ENCODE measurements at regions not wholly inside any gene's neighbourhood (a gene's known extent, or its start where the extent isn't known, plus 50 kb on each side); places are given as distances from the start of the nearest gene placed in this dataset.

DNA sequence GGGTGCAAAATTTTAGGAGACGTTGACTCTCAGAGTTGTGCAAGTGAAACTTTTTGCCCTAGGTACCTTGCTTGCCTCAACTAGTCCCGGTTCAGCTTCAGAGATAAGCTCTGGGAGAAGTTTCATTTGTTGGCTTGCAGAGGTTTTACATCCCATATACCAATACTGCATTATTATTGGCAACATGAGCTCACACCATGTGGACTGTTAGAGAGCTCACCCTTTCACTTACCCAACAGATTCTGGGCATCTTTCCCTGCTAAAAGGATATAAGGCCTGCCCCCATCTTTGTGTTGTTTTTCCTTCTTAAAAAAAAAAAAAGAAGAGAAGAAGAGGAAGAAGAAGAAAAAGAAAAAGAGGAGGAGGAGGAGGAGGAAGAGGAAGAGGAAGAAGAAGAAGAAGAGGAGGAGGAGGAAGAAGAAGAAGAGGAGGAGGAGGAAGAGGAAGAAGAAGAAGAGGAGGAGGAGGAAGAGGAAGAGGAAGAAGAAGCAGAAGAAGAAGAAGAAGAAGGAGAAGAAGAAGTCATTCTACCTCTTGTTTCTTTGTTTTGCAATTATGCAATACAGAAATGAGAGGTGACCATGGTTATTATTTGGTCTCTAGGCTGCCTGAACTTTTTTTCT, 292.6 kb upstream of the IRX3 start:
- DNase-seq (ENCODE audit: low read depth) = no peak

DNA sequence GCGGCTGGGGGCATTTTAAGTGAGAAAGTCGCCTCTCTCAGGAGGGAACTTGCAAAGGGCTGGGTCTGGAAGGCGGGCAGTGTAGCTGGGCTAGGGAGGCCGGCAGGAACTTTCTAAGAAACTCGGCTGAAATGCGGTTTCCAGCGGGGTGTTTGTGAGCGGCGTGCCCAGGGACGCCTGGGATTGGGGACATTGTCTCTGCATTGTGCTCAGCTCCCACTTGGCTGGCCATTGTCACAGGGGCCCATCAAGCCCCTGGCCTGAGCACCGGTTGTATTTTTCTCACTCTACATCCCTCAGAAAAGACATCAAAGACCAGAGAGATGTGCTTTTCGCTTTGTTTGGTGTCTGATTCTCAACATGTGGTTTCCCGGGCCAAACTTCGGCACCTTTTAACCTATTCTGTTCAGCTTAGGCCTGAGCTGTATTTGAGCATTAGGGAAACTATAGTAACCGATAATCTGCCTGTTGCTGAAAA, 291.1 kb upstream of the IRX3 start:
- no peak for DNase-seq (ENCODE audit: low read depth)

DNA sequence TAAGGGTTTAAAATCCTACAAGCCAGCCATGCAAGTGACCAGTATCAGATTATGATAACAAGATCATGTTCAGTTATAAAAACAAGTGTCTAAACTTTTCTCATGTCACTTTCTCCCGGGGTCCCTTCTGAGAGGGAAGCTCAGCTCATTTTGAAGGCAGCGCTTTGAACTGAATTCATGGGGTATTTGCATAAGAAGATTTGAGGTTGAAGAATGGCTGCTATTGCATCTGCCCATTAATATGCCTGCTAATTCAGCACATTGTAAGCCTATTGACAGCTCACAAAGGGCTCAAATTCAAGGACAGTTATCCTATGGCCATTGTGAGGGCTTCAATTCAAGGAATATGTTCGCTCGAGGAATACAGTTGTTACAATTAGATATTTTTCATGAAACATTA, 290.2 kb upstream of the IRX3 start:
- DNase-seq (ENCODE audit: low read depth) = no peak

DNA sequence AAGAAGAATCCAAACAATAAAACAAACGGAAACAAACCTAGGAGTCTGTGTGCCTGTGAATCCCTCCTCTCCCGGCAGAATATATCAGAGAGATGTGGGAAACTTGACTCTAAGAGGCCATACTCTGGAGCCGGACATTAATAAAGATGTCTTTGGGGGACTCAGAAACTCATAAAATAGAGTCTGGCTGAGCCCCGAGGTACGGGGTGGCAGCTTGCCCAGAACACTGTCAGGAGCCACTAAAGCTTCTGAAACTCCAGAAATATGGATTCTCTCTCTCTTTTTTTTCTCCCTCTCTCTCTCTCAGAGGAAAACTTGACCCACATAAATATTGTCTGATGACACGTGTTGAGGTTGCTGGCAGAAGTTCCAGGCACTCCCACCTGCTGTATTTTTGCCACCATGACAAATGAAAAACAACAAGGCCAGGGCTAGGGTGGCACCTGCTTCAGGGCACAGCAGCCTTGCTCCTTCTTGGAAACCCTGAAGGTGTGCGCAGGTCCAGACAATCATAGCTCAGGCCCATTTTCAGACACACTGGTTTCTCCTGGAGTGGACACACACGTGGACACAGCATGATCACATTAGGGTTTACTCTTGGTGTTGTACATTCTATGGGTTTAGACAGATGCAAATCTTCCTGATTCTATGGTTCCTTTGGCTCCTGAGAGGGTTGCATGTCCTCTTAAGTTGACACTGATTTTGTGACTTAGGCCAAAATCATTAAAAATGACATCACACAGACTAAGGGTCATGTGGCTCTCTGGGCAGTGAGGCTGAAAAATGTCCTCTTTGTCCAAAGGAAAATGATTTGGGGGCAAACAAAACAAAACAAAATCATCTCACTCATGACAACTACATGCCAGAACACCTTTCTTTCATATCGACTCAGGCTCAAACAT, 282.6 kb upstream of the IRX3 start:
- DNase-seq (ENCODE audit: low read depth) = peak; percentile 19

DNA sequence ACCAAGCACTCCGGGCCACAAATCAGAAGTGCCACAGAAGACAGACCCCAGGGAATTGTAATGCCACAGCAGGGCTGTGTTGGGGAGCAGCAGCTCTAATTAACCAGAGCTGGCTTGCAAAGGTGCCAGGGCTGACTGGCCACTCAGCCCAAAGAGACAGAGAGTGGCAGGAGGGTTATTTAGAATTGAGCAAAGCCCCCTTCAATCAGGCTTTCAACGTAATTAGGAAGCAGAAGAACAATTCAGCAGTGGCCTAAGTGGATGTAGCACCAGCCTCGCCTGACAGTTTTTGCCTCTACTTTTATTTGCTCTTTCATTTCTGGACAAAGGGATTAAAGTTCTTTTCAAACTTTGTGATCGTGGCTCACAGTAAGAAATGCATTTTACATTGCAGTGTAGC, 278.3 kb upstream of the IRX3 start:
- no peak for DNase-seq (ENCODE audit: low read depth)

DNA sequence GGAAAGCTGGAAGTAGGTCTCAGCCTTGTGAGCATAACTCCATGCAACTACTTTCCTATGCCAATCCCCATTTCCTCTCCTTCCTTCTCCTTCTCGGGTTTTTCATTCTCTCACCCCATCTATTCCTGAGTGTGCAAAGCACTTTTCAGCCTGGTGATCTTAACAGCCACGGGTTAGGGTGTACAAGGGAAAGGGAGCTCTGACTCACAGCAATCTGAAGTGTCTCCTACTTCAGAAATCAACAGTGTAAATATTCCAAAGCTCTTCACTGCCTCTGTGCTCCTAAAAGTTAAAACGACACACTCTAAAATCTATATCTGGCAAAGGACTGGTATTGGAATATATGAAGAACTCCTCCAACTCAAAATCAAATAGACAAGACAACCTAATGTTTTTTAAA, 268.0 kb upstream of the IRX3 start:
- no peak for DNase-seq (ENCODE audit: low read depth)

DNA sequence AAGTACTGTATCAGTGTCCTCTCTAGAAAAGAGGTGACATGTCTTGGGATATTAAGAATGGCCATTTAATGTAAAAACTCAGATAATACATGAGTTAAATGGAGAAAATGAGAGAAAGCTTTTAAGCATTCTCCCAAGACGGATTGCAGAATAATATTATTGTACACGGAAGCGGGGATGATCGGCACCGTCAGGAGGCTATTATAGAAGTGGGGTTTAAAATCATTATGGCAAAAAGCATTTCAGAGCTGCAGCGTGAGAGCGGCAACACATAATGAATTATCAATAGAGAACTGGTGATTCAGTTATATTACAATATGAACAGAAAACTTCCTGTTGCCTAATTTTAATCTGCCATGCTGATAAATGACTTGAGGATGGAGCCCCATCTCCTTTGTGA, 261.7 kb upstream of the IRX3 start:
- no peak for DNase-seq (ENCODE audit: low read depth)

DNA sequence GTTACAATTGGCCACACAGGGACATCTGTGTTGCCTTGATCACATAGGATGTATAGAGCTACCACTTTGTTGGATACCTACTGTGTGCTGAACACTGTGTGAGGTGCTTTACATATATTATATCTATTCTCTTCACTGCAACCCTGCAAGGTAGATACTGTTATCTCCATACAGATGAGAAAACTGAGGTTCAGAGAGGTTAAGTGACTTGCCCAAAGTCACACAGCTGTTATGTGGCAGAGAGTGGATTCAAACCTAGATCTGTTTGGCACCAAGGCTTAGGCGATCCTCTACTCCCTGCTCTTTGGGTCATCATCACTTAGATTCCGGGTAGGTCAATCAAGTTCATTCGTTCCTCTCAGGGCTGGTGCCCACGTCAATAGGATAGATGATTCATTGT, 260.5 kb upstream of the IRX3 start:
- DNase-seq (ENCODE audit: low read depth) = no peak

DNA sequence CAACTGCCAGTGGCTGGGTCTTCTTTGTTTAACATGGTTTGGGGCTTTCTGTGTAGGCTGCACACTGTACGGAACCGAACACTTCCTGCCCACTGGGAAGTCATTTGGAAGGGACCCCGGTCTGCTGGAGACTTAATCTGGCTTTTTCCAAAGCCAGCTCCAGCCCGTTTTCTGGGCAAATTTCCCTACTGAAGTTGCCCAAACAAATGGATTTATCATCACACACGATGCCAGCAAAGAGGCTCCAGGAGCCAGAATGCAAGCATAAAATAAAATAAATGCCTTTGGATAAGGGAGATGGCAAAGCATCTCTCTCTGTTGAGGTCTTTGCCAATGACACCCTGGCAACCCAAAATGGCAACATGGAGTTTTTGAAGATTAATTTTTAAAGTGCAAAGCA, 259.9 kb upstream of the IRX3 start:
- peak; percentile 19 for DNase-seq (ENCODE audit: low read depth)

DNA sequence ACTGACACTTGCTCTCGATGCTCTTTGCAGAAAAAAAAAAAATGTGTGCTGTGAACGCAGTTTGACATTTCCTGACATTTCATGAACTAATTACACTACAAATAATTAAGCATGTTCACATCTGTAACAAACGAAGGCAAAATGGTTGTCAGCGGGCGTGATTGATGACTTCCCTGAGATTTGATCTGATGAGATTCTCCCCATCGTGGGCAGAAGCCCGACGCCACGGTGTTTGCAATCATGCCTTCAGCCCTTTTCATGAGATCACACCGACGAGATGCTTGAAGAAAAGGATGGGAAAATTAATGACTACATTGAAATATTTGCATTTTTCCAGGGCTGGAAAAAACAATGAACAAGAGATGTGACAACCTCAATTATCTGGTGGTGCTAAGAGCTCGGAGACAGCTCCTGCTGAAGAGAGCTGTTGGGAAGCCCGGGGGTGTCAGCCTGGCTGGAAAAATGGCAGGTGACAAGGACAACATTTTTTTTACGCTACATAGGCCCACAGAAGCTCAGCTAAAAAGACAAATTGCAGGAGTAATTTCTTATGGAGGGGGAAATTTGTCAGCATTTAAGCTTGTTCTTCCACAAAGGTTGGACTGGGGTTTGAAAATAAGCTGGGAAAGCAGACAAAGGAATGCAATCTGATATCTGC, 259.4 kb upstream of the IRX3 start:
- DNase-seq (ENCODE audit: low read depth) = no peak

DNA sequence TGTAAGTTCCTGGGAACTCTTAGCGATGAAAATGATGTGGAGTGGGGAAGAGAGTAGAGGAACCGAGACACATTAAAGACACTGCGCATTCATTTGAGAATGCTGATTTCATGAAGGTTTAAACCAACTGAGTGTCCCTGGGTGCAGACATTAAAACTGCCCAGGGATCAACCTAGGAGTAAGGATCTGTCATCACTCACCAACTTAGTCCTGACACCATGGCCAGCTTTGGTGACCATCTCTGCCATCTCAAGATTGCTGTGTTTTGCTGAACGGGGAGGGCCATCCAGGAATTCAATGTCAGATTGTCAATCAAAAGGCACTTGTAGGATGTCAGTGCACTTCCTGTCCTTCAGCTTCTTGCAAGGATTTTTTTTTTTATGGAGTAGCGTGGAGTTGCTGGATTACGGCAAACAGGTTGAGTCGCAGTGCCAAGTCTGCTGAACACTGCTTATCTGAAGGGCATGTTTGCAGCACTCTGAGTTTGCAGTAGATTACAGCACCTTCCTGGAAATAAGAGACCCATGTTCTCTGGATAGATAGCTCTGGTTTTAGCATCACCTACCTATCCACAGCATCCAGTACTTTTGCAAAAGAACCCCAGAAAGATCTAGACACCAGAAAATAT, 258.1 kb upstream of the IRX3 start:
- no peak for DNase-seq (ENCODE audit: low read depth)

DNA sequence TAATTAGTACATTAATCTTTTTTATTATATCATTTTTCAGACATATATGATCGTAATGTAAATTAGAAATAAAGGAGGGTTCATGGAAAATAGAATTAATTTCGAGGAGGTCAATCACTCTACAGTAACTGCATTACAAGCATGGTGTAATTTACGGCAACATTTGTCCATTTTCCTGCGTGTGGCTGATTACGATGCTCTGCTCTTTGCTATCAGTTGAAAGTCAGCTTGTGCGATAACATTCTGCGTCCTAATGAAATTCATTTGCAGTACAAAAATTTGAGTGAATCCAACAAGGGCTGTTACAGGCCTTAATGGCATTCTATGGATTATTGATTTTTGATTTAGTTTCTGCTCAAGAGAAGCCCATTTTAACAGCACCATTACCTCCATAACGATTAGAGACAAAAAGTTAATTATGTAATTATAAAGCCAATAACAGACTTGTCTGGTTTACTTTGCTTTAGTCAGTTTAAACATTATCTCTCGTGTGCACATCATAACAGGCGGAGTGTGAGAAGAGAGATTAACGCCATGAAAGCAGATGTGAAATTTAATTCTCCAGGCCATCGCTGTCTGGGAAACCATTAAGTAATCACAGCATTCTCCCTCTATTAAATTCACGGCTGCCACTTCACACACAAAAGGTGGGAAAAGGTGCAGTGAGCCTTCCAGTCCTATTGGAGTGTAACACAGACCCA, 256.4 kb upstream of the IRX3 start:
- DNase-seq (ENCODE audit: low read depth) = no peak

DNA sequence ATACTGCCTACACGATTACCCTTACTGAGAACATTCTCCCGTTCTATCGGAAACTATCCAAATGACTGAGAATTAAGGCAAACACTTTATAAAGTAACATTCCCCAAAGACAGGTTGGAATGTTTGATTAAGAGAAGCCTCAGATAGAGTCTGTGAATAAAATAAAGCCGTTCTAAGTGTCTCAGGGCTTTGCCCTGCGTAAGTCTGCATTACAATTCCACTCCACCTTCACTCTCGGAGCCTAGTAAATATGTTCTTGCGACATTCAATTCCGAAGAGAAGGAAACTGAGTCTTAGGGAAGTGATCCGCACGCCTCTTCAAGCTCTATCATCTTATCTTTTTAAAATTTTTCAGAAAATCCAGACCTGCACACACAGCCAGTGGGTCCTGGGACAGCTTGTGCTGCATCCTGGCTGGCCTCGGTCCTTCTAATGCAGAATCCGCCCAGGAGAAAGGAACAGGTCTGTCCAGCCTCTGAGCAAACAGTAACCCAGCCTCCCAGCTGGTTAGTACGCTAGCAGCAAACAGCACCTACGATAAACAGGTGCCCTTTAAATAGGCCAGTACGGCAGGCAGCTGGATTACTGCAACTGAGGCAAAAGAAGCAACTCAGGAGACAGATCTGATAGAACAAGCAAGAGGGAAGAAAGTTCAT, 254.1 kb upstream of the IRX3 start:
- DNase-seq (ENCODE audit: low read depth) = no peak

DNA sequence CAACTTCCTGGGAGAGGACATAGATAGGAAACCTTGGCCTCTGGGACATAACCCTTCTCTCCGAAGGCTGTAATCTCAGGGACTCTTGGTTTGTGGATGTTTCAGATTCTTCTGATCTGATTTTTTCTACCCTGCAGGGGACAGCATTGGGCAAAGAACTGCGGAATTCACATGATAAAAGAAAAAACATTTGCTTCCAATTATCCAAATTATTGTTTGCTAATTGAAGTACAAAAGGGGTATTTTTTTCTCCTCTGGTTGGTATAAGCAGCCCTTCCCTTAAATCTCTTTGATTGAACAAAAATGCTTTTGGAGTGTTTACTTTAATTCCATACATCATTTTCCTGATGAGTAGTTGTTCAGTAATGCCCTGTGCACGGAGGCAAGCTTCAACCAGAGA, 251.7 kb upstream of the IRX3 start:
- no peak for DNase-seq (ENCODE audit: low read depth)

DNA sequence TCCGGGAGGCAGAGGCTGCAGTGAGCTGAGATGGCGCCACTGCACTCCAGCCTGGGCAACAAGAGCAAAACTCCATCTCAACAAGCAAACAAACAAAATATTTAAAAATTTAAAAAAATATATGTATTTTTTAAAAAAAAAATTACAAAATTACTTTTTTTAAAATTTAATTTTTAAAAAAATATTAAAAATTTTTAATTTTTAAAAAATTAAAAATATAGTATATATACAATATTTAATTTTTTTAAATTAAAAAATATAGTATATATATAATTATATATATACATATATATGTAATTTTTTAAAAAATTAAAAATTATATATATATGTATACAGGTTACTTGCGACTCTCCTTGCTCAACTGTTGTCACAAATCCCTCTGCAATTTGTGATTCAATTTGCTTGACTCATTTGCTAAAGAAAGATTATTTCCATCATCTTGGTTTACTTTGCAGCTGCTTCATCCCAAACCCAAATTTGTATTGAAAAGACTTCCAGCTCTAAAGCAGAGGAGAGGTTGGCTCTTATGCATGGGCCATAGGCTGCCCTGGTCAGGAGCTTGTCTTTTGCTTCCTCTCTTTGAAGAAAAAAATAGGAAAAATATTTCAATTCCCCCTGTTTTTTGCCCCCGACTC, 247.4 kb upstream of the IRX3 start:
- DNase-seq (ENCODE audit: low read depth) = no peak

DNA sequence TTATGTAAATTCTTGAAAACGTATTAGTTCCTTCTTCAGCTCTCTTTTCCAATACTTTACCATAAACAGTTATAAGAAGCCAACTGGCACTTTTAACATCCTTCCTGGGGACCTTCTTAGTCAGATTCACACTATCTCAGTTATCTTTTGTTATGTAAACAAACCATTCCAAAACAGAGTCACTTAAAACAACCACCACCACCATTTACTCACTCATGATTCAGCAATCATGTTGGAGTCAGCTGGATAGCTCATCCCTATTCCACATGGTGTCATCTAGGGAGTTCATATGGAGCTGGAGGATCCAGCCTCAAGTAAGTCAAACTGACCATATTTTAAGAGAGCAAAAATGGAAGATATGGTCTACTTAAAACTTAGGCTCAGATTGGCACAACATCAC, 240.3 kb upstream of the IRX3 start:
- no peak for DNase-seq (ENCODE audit: low read depth)

DNA sequence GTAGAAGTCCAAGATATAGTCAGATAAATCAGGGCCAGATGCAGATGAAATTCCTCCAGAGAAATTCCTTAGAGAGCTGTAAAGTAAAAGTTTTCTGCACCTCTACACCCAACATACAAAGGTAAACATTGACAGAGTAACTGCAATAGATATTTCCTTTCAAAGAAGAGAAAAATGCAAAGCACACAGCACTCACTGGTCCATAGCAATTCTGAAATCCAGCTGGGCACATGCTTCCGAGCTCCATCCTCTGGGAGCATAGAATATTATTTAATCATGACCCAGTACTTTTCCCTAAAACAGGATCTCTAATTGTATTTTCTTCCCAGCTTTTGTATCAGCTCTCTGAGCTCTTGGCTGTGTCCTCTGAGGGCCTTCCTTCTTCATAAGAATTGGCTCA, 239.5 kb upstream of the IRX3 start:
- no peak for DNase-seq (ENCODE audit: low read depth)

DNA sequence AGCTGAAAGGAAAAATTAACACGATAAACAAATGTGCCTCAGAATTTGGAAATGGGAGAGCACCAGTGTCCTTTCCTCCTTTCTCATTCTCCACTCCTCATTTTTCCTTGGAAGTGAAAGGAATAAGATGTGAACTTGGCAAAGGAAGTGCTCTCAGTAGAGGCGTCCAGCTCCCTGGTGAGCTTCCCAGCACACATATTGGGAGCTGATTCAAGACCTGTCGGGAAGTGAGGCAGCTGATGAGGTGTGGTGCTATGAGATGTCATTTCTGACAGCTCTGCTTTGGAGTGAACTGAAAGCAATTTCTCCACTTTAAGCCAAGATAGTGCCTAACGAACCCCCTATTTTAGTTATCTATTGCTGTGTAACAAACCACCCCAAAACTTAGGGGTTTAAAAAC, 238.5 kb upstream of the IRX3 start:
- DNase-seq (ENCODE audit: low read depth) = no peak

DNA sequence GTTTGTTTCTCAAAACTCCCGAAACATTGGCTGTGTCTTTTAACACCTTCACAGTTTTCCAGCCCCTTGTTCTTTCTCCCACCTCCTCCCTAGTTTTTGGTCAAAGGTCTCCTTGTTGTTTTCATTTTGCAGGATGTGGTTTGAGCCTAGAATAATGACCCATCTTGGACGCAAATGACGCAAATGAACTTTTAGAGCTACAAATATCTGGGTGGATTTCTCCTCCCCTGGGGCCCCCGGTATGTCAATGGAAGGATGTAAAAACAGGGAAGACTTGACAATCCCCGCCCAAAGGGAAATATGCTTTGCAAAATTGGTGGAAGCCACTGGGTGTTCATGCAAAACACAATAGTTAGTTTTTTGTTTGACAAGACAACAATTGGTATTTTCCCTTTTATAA, 236.0 kb upstream of the IRX3 start:
- DNase-seq (ENCODE audit: low read depth) = no peak

DNA sequence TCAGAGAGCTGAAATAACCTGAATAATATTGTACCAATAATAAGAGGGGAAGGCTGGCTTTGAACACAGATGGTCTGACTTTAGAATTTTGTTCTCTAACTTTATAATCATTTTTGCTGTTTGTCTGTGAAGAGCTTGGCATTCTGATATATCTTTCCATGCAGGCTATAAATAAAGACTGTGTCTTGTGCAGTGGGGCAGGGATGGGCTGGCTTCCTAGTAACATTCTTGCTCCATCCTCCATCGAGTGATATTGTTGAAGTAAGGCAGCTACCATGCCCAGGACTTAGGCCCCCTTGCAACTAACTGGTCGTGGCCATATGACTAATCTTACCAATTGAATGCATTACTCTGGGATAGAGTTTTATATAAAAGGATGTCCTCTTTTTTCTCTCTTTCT, 234.7 kb upstream of the IRX3 start:
- no peak for DNase-seq (ENCODE audit: low read depth)
